ENCODE measurements at regions not wholly inside any gene's neighbourhood (a gene's known extent, or its start where the extent isn't known, plus 50 kb on each side); places are given as distances from the start of the nearest gene placed in this dataset.
"Not testable (repeated sequence)": the region's sequence is repeated elsewhere in the genome, so short reads cannot be mapped to it uniquely, and the experiment has no call there.

- FAIRE-seq = no peak
Measured at GRCh38 chr3:166986000-166986399, 394.1 kb downstream of the ZBBX start.

GRCh38 chr3:166975796-166976195 is 404.3 kb downstream of the ZBBX start:
- not testable (repeated sequence) for FAIRE-seq

- not testable (repeated sequence) for FAIRE-seq
Measured at GRCh38 chr3:166967714-166968113, 412.4 kb downstream of the ZBBX start.

GRCh38 chr3:166962911-166963310 is 417.2 kb downstream of the ZBBX start:
- FAIRE-seq = no peak

GRCh38 chr3:166957121-166957520 is 423.0 kb downstream of the ZBBX start:
- FAIRE-seq = no peak

- no peak for FAIRE-seq
Measured at GRCh38 chr3:166955201-166955939, 424.7 kb downstream of the ZBBX start.

- no peak for FAIRE-seq
Measured at GRCh38 chr3:166934879-166935278, 445.2 kb downstream of the ZBBX start.

GRCh38 chr3:166917437-166917836 is 462.7 kb downstream of the ZBBX start:
- FAIRE-seq = no peak

- peak; percentile 11 for FAIRE-seq
Measured at GRCh38 chr3:166902374-166902773, 477.7 kb downstream of the ZBBX start.

GRCh38 chr3:166900866-166901577 is 479.1 kb downstream of the ZBBX start:
- no peak for FAIRE-seq

GRCh38 chr3:166897811-166898210 is 482.3 kb downstream of the ZBBX start:
- FAIRE-seq = no peak

- FAIRE-seq = no peak
Measured at GRCh38 chr3:166889241-166889640, 490.9 kb downstream of the ZBBX start.

- no peak for FAIRE-seq
Measured at GRCh38 chr3:166879661-166880060, 500.4 kb downstream of the ZBBX start.

- no peak for FAIRE-seq
Measured at GRCh38 chr3:166877971-166878370, 502.1 kb downstream of the ZBBX start.

- FAIRE-seq = no peak
Measured at GRCh38 chr3:166864473-166865467, 515.3 kb downstream of the ZBBX start.

GRCh38 chr3:166860217-166860616 is 519.9 kb downstream of the ZBBX start:
- FAIRE-seq = no peak

GRCh38 chr3:166844329-166844728 is 535.8 kb downstream of the ZBBX start:
- FAIRE-seq = no peak

GRCh38 chr3:166842784-166843183 is 537.3 kb downstream of the ZBBX start:
- FAIRE-seq = not testable (repeated sequence)

GRCh38 chr3:166837535-166837934 is 542.6 kb downstream of the ZBBX start:
- no peak for FAIRE-seq

GRCh38 chr3:166836836-166837235 is 543.3 kb downstream of the ZBBX start:
- no peak for FAIRE-seq

GRCh38 chr3:166829896-166830295 is 550.2 kb downstream of the ZBBX start:
- FAIRE-seq = no peak

GRCh38 chr3:166818464-166818863 is 561.6 kb downstream of the ZBBX start:
- FAIRE-seq = no peak

- FAIRE-seq = not testable (repeated sequence)
Measured at GRCh38 chr3:166817269-166817668, 562.8 kb downstream of the ZBBX start.
